ENCODE measurements at regions not wholly inside any gene's neighbourhood (a gene's known extent, or its start where the extent isn't known, plus 50 kb on each side); places are given as distances from the start of the nearest gene placed in this dataset.

DNA sequence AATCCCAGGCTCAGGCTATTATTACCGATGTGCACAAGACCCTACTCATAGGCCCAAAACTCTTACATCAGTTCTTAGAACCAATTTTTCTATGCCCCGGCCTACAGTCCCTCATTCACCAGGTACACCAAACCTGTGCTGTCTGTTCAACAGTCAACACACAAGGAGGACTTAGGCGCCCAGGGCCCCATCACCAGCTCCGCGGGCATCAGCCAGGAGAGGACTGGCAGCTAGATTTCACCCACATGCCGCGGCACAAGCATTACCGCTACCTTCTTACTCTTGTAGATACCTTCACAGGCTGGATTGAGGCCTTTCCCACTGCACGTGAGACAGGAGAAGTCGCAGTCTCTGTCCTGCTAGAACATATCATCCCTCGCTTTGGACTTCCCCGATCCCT, 962.5 kb downstream of the RPA4 start:
- Histone ChIP-seq H3K9me3 (ENCODE audit: severe bottlenecking) (no peaks in the 10 kb centered on the region), H3K27me3 (ENCODE audit: insufficient read depth, poor library complexity, severe bottlenecking) (no peaks in the 10 kb centered on the region), H3K27ac (ENCODE audit: poor library complexity, severe bottlenecking) (no peak overlapping the region), H3K4me3 (ENCODE audit: severe bottlenecking) (no peak overlapping the region), H3K36me3 (ENCODE audit: low read depth) (no peaks in the 10 kb centered on the region), H3K4me1 (ENCODE audit: insufficient read depth, poor library complexity, severe bottlenecking) (no peaks in the 10 kb centered on the region)
- TF ChIP-seq CTCF (IDR thresholded peaks at IDR 0.05; ENCODE audit: poor library complexity, severe bottlenecking) = no peak
- ATAC-seq (ENCODE audit: low read depth) (no peak), DNase-seq (ENCODE audit: low spot score) (no peak)

GRCh38 chrX:97846718-97847237, 963.1 kb downstream of the RPA4 start:
- Histone ChIP-seq H3K27me3 (ENCODE audit: insufficient read depth, poor library complexity, severe bottlenecking) (no peaks in the 10 kb centered on the region), H3K27ac (ENCODE audit: poor library complexity, severe bottlenecking) (no peak overlapping the region), H3K4me1 (ENCODE audit: insufficient read depth, poor library complexity, severe bottlenecking) (no peaks in the 10 kb centered on the region), H3K9me3 (ENCODE audit: severe bottlenecking) (no peaks in the 10 kb centered on the region), H3K4me3 (ENCODE audit: severe bottlenecking) (no peak overlapping the region), H3K36me3 (ENCODE audit: low read depth) (no peaks in the 10 kb centered on the region)
- no peak for TF ChIP-seq CTCF (IDR thresholded peaks at IDR 0.05; ENCODE audit: poor library complexity, severe bottlenecking)
- DNase-seq (ENCODE audit: low spot score) (no peak), ATAC-seq (ENCODE audit: low read depth) (no peak)

GRCh38 chrX:97847885-97848679, 964.4 kb downstream of the RPA4 start:
- H3K27me3 ChIP-seq (ENCODE audit: insufficient read depth, poor library complexity, severe bottlenecking) = no peaks in the 10 kb centered on the region
- ATAC-seq (ENCODE audit: low read depth) = no peak
- no peak overlapping the region for H3K27ac ChIP-seq (ENCODE audit: poor library complexity, severe bottlenecking)
- H3K4me1 ChIP-seq (ENCODE audit: insufficient read depth, poor library complexity, severe bottlenecking) = no peaks in the 10 kb centered on the region
- no peak for DNase-seq (ENCODE audit: low spot score)
- no peak for TF ChIP-seq CTCF (IDR thresholded peaks at IDR 0.05; ENCODE audit: poor library complexity, severe bottlenecking)
- no peak overlapping the region for H3K4me3 ChIP-seq (ENCODE audit: severe bottlenecking)
- no peaks in the 10 kb centered on the region for H3K36me3 ChIP-seq (ENCODE audit: low read depth)
- H3K9me3 ChIP-seq (ENCODE audit: severe bottlenecking) = no peaks in the 10 kb centered on the region

DNA sequence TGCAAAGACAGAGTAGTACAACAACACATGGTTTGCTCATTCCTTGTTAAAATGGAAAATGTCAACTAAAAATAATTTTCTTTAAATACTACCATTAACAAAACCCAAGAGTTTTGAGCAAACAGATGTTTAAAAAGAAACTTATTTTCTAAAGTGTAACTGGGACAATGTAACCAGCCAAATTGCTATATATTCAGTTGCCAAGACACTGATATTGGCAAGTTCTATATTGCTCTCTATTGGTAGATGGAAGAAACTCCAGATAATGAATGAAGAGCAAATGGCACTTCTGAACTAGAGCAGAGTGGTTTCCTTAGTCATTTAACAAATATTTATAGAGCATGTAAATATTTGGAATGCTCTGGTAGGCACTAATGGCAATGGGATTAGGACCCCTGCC, 966.2 kb downstream of the RPA4 start:
- Histone ChIP-seq H3K36me3 (ENCODE audit: low read depth) (no peaks in the 10 kb centered on the region), H3K9me3 (ENCODE audit: severe bottlenecking) (no peaks in the 10 kb centered on the region), H3K4me3 (ENCODE audit: severe bottlenecking) (no peak overlapping the region), H3K27ac (ENCODE audit: poor library complexity, severe bottlenecking) (no peak overlapping the region), H3K27me3 (ENCODE audit: insufficient read depth, poor library complexity, severe bottlenecking) (no peaks in the 10 kb centered on the region), H3K4me1 (ENCODE audit: insufficient read depth, poor library complexity, severe bottlenecking) (no peaks in the 10 kb centered on the region)
- ATAC-seq (ENCODE audit: low read depth) (no peak), DNase-seq (ENCODE audit: low spot score) (no peak)
- no peak for TF ChIP-seq CTCF (IDR thresholded peaks at IDR 0.05; ENCODE audit: poor library complexity, severe bottlenecking)

DNA sequence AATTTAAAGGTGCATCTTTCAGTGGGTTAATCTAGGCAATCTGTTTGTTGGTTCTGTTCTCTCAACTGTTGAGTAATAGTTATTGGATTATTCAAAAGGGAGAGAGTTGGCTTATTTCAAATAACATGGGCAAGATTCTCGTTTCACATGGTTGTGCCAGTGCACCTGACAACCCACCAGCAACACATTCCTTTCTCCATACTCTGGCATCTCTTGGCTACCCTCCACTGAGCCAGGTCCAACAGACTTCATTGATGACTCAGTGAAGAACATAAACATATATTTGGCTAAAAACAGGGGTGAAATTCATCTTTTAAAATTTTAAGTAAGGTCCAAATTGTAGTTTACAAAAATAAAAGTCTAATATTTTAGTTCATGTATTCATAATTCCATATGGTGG, 967.2 kb downstream of the RPA4 start:
- Histone ChIP-seq H3K4me1 (ENCODE audit: insufficient read depth, poor library complexity, severe bottlenecking) (no peaks in the 10 kb centered on the region), H3K4me3 (ENCODE audit: severe bottlenecking) (no peak overlapping the region), H3K9me3 (ENCODE audit: severe bottlenecking) (no peaks in the 10 kb centered on the region), H3K36me3 (ENCODE audit: low read depth) (no peaks in the 10 kb centered on the region), H3K27ac (ENCODE audit: poor library complexity, severe bottlenecking) (no peak overlapping the region), H3K27me3 (ENCODE audit: insufficient read depth, poor library complexity, severe bottlenecking) (no peaks in the 10 kb centered on the region)
- TF ChIP-seq CTCF (IDR thresholded peaks at IDR 0.05; ENCODE audit: poor library complexity, severe bottlenecking) = no peak
- ATAC-seq (ENCODE audit: low read depth) (no peak), DNase-seq (ENCODE audit: low spot score) (no peak)
